Left ventricle myocardium inferior (tissue), 1 donor: ENCODE measurements at regions not wholly inside any gene's neighbourhood (a gene's known extent, or its start where the extent isn't known, plus 50 kb on each side); places are given as distances from the start of the nearest gene placed in this dataset.

Experiments
- DNase-seq: peaks from one replicate; pipeline ENCODE4 v3.0.0-alpha.2; 2020
- H3K27ac ChIP-seq: fragments of 200-600 bp; replicated peaks from 2 replicates; pipeline ENCODE4 v1.8.0; 2021
- H3K27me3 ChIP-seq: fragments of 200-600 bp; 2 replicates; pipeline ENCODE4 v1.8.0; 2021; ENCODE audit warnings: low read depth
- H3K36me3 ChIP-seq: fragments of 200-600 bp; 2 replicates; pipeline ENCODE4 v1.8.0; 2021
- H3K4me1 ChIP-seq: fragments of 200-600 bp; 2 replicates; pipeline ENCODE4 v1.8.0; 2021
- H3K4me3 ChIP-seq: fragments of 200-600 bp; 2 replicates; pipeline ENCODE4 v1.8.0; 2021; ENCODE audit warnings: mild to moderate bottlenecking, moderate library complexity
- H3K9me3 ChIP-seq: fragments of 200-600 bp; replicated peaks from 2 replicates; pipeline ENCODE4 v1.8.0; 2021
- intact Hi-C: fragments of 100-400 bp; cut with micrococcal nuclease; formaldehyde crosslinking; loops from one replicate; pipeline ENCODE4 v1.11.0; 2022
- TF ChIP-seq, protein P1 (sequence below): fragments of 200-600 bp; IDR thresholded peaks from 2 replicates; pipeline ENCODE4 v1.8.0; 2021; ENCODE audit warnings: antibody characterized with exemption, mild to moderate bottlenecking, borderline replicate concordance
- donor health status: DM: no; HTN: yes; CAD: no; lungs with severe emphysema.

DNA sequence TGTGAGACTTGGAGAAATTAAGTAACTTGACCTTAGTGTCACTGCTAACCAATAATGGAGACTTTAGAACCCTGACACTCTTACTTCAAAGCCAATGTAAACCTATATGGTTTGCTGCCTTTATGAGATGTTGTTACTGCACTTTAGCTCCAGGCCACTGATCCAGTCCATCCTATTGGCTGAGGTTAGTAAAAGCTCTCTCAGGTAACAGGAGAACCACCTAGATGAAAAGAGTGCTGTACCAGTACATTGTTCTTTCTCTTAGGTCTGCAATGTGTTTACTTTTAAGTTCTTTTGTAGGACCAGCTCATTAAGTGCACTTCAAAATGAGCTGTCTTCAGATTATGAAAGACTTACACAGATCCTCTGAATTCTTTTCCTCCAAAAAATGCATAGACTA is 994.0 kb upstream of the FAT3 start:
- H3K27me3 ChIP-seq: no peaks in the 10 kb centered on the region
- H3K9me3 ChIP-seq: peaks cover 1% of the 10 kb centered on the region
- H3K36me3 ChIP-seq: no peaks in the 10 kb centered on the region
- H3K4me1 ChIP-seq: peaks cover 34% of the 10 kb centered on the region
- intact Hi-C loops: no loop called here
- peak overlapping the region; percentile 77 for H3K27ac ChIP-seq
- no peak for DNase-seq
- H3K4me3 ChIP-seq: no peak overlapping the region
- TF ChIP-seq, protein P1, sequence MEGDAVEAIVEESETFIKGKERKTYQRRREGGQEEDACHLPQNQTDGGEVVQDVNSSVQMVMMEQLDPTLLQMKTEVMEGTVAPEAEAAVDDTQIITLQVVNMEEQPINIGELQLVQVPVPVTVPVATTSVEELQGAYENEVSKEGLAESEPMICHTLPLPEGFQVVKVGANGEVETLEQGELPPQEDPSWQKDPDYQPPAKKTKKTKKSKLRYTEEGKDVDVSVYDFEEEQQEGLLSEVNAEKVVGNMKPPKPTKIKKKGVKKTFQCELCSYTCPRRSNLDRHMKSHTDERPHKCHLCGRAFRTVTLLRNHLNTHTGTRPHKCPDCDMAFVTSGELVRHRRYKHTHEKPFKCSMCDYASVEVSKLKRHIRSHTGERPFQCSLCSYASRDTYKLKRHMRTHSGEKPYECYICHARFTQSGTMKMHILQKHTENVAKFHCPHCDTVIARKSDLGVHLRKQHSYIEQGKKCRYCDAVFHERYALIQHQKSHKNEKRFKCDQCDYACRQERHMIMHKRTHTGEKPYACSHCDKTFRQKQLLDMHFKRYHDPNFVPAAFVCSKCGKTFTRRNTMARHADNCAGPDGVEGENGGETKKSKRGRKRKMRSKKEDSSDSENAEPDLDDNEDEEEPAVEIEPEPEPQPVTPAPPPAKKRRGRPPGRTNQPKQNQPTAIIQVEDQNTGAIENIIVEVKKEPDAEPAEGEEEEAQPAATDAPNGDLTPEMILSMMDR: no peak

GRCh38 chr11:91222830-91223229 is 1000.0 kb upstream of the CHORDC1 start:
- Histone ChIP-seq H3K4me3 (no peak overlapping the region), H3K9me3 (peaks cover 7% of the 10 kb centered on the region), H3K27ac (no peak overlapping the region), H3K4me1 (peaks cover 30% of the 10 kb centered on the region), H3K36me3 (no peaks in the 10 kb centered on the region), H3K27me3 (no peaks in the 10 kb centered on the region)
- no peak for DNase-seq
- intact Hi-C loops: no loop called here
- TF ChIP-seq, protein P1: no peak

GRCh38 chr11:91220476-91221202 is 997.8 kb upstream of the CHORDC1 start:
- DNase-seq: no peak
- Histone ChIP-seq H3K27ac (peak overlapping the region; percentile 60), H3K4me1 (peaks cover 27% of the 10 kb centered on the region), H3K36me3 (no peaks in the 10 kb centered on the region), H3K27me3 (no peaks in the 10 kb centered on the region), H3K9me3 (peaks cover 6% of the 10 kb centered on the region), H3K4me3 (no peak overlapping the region)
- TF ChIP-seq, protein P1: no peak
- intact Hi-C loops: no loop called here

DNA sequence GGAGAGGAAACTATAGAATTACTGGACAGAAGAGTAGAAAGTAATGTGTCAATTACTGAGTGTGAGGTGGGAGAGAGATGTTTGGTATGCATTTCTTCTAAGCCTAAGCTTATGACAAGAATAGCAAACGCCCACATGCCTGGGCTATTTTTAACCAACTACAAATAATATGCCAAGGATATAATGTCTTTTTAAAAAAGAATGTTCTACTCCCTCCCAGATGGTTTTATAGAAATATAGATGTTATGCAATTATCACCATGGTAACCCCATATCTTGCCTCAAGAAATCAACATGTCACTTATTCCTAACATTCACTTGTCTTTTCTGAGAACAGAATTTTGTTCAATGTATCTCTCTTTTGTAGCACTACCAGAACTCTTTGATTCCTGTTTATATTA is 996.7 kb upstream of the CHORDC1 start:
- DNase-seq: no peak
- Histone ChIP-seq H3K4me1 (peaks cover 27% of the 10 kb centered on the region), H3K27me3 (no peaks in the 10 kb centered on the region), H3K27ac (peak overlapping the region; percentile 60), H3K9me3 (no peaks in the 10 kb centered on the region), H3K4me3 (no peak overlapping the region), H3K36me3 (no peaks in the 10 kb centered on the region)
- intact Hi-C loops: no loop called here
- TF ChIP-seq, protein P1: no peak

DNA sequence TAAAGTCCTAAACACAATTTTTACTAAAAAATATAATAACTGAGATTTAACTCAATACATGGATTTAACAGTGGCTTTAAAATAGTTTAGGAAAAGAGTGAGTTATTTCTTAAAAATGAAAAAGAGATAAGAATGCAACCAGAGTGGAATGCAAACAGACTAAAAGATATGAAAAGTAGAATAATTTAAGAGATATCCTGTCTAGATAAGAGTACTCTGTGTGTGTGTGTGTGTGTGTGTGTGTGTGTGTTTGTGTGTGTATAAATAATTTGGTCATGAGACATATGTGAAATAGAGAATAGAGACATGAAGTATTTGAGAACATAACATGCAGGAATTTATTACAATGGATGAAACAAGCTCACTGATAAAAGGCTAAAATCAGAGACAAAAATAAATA is 986.9 kb upstream of the CHORDC1 start:
- no peak for DNase-seq
- H3K4me3 ChIP-seq: no peak overlapping the region
- no peaks in the 10 kb centered on the region for H3K9me3 ChIP-seq
- intact Hi-C loops: no loop called here
- no peaks in the 10 kb centered on the region for H3K4me1 ChIP-seq
- no peaks in the 10 kb centered on the region for H3K27me3 ChIP-seq
- no peak overlapping the region for H3K27ac ChIP-seq
- no peaks in the 10 kb centered on the region for H3K36me3 ChIP-seq
- TF ChIP-seq, protein P1: no peak
